MM.1S (cell line): ENCODE measurements at regions not wholly inside any gene's neighbourhood (a gene's known extent, or its start where the extent isn't known, plus 50 kb on each side); places are given as distances from the start of the nearest gene placed in this dataset.

Experiments
- DNase-seq: peaks from one replicate; pipeline ENCODE4 v3.0.0-alpha.2; 2015
- H2AFZ ChIP-seq: fragments of 300-600 bp; sonication (generic); 2 replicates; pipeline ENCODE4 v1.6.0; 2016; ENCODE audit warnings: antibody characterized with exemption, low read length
- H3F3A ChIP-seq: fragments of 300-600 bp; sonication (generic); 2 replicates; pipeline ENCODE4 v1.6.1; 2016; ENCODE audit warnings: mild to moderate bottlenecking, antibody characterized with exemption, low read length, moderate library complexity, mixed read lengths; ENCODE audit not compliant: insufficient read depth
- H3K27ac ChIP-seq: fragments of 300-600 bp; sonication (generic); 2 replicates; pipeline ENCODE4 v1.5.1; 2016; ENCODE audit warnings: mild to moderate bottlenecking, low read length
- H3K27me3 ChIP-seq: fragments of 300-600 bp; sonication (generic); replicated peaks from 2 replicates; pipeline ENCODE4 v1.6.0; 2016; ENCODE audit warnings: low read length; ENCODE audit not compliant: insufficient read depth
- H3K36me3 ChIP-seq: fragments of 300-600 bp; sonication (generic); replicated peaks from 2 replicates; pipeline ENCODE4 v1.6.1; 2016; ENCODE audit warnings: mild to moderate bottlenecking, low read length, mixed read lengths; ENCODE audit not compliant: insufficient read depth
- H3K4me1 ChIP-seq: fragments of 300-600 bp; sonication (generic); 2 replicates; pipeline ENCODE4 v1.6.1; 2016; ENCODE audit warnings: low read length, mixed read lengths
- H3K4me2 ChIP-seq: fragments of 300-600 bp; sonication (generic); 2 replicates; pipeline ENCODE4 v1.6.0; 2016; ENCODE audit warnings: low read depth, low read length
- H3K4me3 ChIP-seq: fragments of 300-600 bp; sonication (generic); 2 replicates; pipeline ENCODE4 v1.5.1; 2016; ENCODE audit warnings: low read length, mixed read lengths
- H3K79me2 ChIP-seq: fragments of 300-600 bp; sonication (generic); 2 replicates; pipeline ENCODE4 v1.6.1; 2016; ENCODE audit warnings: mixed run types, low read length, mixed read lengths
- H3K9ac ChIP-seq: fragments of 300-600 bp; sonication (generic); 2 replicates; pipeline ENCODE4 v1.6.1; 2016; ENCODE audit warnings: low read length, mixed read lengths
- H3K9me2 ChIP-seq: fragments of 300-600 bp; sonication (generic); replicated peaks from 2 replicates; pipeline ENCODE4 v1.6.1; 2016; ENCODE audit warnings: mild to moderate bottlenecking, low read length, mixed read lengths; ENCODE audit not compliant: insufficient read depth
- H3K9me3 ChIP-seq: fragments of 300-600 bp; sonication (generic); replicated peaks from 2 replicates; pipeline ENCODE4 v1.6.1; 2016; ENCODE audit warnings: mild to moderate bottlenecking, low read length, mixed read lengths; ENCODE audit not compliant: insufficient read depth
- H4K20me1 ChIP-seq: fragments of 300-600 bp; sonication (generic); 2 replicates; pipeline ENCODE4 v1.6.1; 2016; ENCODE audit warnings: mild to moderate bottlenecking, low read length, moderate library complexity, mixed read lengths; ENCODE audit not compliant: insufficient read depth
- EZH2 ChIP-seq: fragments of 300-600 bp; sonication (generic); optimal IDR thresholded peaks from 2 replicates; pipeline ENCODE3; 2017; ENCODE audit warnings: low read depth, mild to moderate bottlenecking, antibody characterized with exemption, low read length, mixed read lengths
- EZH2phosphoT487 ChIP-seq: fragments of 300-600 bp; sonication (generic); IDR thresholded peaks from 2 replicates; pipeline ENCODE4 v1.6.1; 2018; ENCODE audit warnings: antibody characterized with exemption, low read length
- TF ChIP-seq, protein P1 (sequence below): fragments of 300-600 bp; sonication (generic); IDR thresholded peaks from 2 replicates; pipeline ENCODE4 v1.5.1; 2016; ENCODE audit warnings: antibody characterized with exemption, low read length, mixed read lengths

DNA sequence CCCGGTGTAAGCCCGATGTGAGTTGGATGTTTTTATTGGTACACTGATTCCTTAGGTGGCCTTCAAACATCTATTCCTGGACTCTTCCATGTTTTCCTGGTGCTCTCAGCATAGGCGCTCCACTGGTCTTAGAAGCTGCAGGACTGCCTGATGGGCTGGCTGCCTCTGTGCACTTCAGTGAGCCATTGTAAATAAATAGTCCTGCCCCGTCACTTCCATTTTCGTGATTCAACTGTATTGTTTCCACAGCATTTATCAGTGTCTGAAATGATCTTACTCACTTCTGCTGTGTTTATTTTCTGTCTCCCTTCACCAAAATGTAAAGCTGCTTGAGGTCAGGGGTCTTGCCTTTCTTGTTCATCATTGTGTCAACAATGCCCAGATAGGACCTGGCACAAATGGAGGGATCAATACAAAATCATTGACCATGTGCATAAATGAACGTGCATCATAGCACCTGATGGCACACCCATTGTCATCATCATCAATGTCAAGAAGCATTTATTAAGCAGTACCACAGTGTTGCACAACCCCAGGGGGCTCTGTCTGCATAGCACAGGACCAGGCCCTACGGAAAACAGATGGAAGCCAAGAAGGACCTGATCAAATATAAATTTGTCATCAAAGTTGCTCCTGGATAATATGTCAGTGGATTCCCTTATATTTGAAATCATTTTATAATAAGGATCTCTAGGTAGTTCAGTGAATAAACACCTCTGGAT, 66.6 kb upstream of the CPHXL start:
- peaks cover 1% of the 10 kb centered on the region; the same call in 1 of the 2 replicates for H3F3A ChIP-seq
- TF ChIP-seq EZH2 (no peak), EZH2phosphoT487 (no peak)
- TF ChIP-seq, protein P1, sequence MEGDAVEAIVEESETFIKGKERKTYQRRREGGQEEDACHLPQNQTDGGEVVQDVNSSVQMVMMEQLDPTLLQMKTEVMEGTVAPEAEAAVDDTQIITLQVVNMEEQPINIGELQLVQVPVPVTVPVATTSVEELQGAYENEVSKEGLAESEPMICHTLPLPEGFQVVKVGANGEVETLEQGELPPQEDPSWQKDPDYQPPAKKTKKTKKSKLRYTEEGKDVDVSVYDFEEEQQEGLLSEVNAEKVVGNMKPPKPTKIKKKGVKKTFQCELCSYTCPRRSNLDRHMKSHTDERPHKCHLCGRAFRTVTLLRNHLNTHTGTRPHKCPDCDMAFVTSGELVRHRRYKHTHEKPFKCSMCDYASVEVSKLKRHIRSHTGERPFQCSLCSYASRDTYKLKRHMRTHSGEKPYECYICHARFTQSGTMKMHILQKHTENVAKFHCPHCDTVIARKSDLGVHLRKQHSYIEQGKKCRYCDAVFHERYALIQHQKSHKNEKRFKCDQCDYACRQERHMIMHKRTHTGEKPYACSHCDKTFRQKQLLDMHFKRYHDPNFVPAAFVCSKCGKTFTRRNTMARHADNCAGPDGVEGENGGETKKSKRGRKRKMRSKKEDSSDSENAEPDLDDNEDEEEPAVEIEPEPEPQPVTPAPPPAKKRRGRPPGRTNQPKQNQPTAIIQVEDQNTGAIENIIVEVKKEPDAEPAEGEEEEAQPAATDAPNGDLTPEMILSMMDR: no peak
- H3K4me1 ChIP-seq: peaks cover 3% of the 10 kb centered on the region; the same call in 1 of the 2 replicates
- no peak overlapping the region for H2AFZ ChIP-seq
- H3K4me2 ChIP-seq: no peak overlapping the region
- H3K9ac ChIP-seq: no peak overlapping the region
- H4K20me1 ChIP-seq: no peaks in the 10 kb centered on the region
- no peaks in the 10 kb centered on the region for H3K9me3 ChIP-seq
- H3K27ac ChIP-seq: no peak overlapping the region
- H3K36me3 ChIP-seq: no peaks in the 10 kb centered on the region
- no peak overlapping the region for H3K4me3 ChIP-seq
- no peaks in the 10 kb centered on the region for H3K27me3 ChIP-seq
- no peaks in the 10 kb centered on the region for H3K79me2 ChIP-seq
- H3K9me2 ChIP-seq: no peaks in the 10 kb centered on the region
- no peak for DNase-seq

DNA sequence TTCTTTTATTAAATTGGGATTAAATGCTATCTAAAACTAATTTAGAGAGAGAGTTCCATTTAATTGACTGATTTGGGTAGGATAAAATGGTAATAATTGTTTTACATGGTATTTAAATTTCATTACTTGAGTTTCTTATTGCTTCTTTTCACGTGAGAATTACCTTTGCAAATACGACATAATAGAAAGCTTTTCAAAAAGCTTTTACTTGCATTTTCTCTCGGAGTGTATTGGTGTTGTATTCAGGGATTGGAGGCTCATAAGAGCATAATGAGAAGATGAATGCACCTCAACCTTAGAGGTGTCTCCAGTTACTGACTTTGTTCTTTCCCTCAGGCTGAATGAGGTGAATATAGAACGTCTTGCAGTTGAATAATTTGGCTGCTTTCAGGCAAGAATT, 67.4 kb upstream of the CPHXL start:
- TF ChIP-seq, protein P1: no peak
- TF ChIP-seq EZH2: no peak
- Histone ChIP-seq H3K4me3 (no peak overlapping the region), H3K9me3 (no peaks in the 10 kb centered on the region), H3K4me2 (no peak overlapping the region), H4K20me1 (no peaks in the 10 kb centered on the region), H3K79me2 (no peaks in the 10 kb centered on the region), H3K27ac (no peak overlapping the region), H3F3A (no peaks in the 10 kb centered on the region), H2AFZ (no peak overlapping the region), H3K4me1 (no peaks in the 10 kb centered on the region), H3K36me3 (no peaks in the 10 kb centered on the region), H3K27me3 (no peaks in the 10 kb centered on the region), H3K9me2 (no peaks in the 10 kb centered on the region), H3K9ac (no peak overlapping the region)
- DNase-seq: no peak

DNA sequence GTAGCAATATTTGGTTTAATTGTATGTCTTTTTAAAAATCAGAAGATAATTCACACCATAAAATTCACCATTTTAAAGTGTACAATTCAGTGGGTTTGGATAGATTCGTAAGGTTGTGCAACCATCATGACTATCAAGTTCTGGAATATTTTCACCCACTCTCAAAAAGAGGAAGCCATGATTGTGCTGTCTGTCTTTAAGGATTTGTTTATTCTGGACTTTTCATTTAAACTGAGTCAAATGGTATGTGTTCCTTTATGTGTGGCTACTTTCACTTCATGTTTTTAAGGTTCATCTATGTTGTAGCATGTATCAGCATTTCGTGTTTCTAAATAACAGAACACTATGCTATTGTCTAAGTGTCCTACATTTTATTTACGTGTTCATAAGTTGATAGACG, 68.1 kb upstream of the CPHXL start:
- Histone ChIP-seq H3K27me3 (no peaks in the 10 kb centered on the region), H3K9ac (no peak overlapping the region), H3K9me3 (no peaks in the 10 kb centered on the region), H3K79me2 (no peaks in the 10 kb centered on the region), H3K4me3 (no peak overlapping the region), H3K27ac (no peak overlapping the region), H2AFZ (no peak overlapping the region), H3K9me2 (no peaks in the 10 kb centered on the region), H4K20me1 (no peaks in the 10 kb centered on the region), H3F3A (no peaks in the 10 kb centered on the region), H3K4me2 (no peak overlapping the region), H3K4me1 (no peaks in the 10 kb centered on the region), H3K36me3 (no peaks in the 10 kb centered on the region)
- no peak for TF ChIP-seq EZH2
- TF ChIP-seq EZH2phosphoT487: no peak
- TF ChIP-seq, protein P1: no peak
- DNase-seq: no peak
